Suprapubic skin (tissue), 3 donors: ENCODE measurements at regions not wholly inside any gene's neighbourhood (a gene's known extent, or its start where the extent isn't known, plus 50 kb on each side); places are given as distances from the start of the nearest gene placed in this dataset.

Source experiments
- CTCF ChIP-seq, 2 donors: fragments of 200-600 bp in 1 of 2; fragments of 450-650 bp in 1 of 2; sonication (generic) in 1 of 2; IDR thresholded peaks; one replicate each; pipeline ENCODE4 v1.5.1; 2016 to 2019; ENCODE audit warnings: antibody characterized with exemption in 2 of 2, mild to moderate bottlenecking in 1 of 2, moderate library complexity in 1 of 2
- EP300 ChIP-seq: sonication (generic); formaldehyde crosslinking; IDR thresholded peaks from one replicate; pipeline ENCODE4 v1.6.1; 2017; ENCODE audit warnings: antibody characterized with exemption
- POLR2A ChIP-seq, 2 donors: fragments of 450-650 bp; IDR thresholded peaks; one replicate each; pipeline ENCODE4 v1.6.1; 2017; ENCODE audit warnings: antibody characterized with exemption in 2 of 2, mild to moderate bottlenecking in 2 of 2, moderate library complexity in 2 of 2

GRCh38 chr13:31433207-31433606 is 233.4 kb downstream of the B3GLCT start:
- TF ChIP-seq POLR2A (IDR thresholded peaks at IDR 0.05) (no peak), EP300 (no peak), CTCF (IDR thresholded peaks at IDR 0.05) (no peak)
